GM19468 (cell line): ENCODE measurements at regions not wholly inside any gene's neighbourhood (a gene's known extent, or its start where the extent isn't known, plus 50 kb on each side); places are given as distances from the start of the nearest gene placed in this dataset.

Source experiments
- ATAC-seq: cut with Tn5 transposase; IDR thresholded peaks from one replicate; pipeline ENCODE4 v1.9.1; 2021; ENCODE audit warnings: mild to moderate bottlenecking, moderate library complexity, moderate number of reproducible peaks; ENCODE audit not compliant: unreplicated experiment; ENCODE audit errors: extremely low read depth

- ATAC-seq = no peak
Measured at GRCh38 chr10:113219446-113219845, 269.4 kb downstream of the TCF7L2 start.

DNA sequence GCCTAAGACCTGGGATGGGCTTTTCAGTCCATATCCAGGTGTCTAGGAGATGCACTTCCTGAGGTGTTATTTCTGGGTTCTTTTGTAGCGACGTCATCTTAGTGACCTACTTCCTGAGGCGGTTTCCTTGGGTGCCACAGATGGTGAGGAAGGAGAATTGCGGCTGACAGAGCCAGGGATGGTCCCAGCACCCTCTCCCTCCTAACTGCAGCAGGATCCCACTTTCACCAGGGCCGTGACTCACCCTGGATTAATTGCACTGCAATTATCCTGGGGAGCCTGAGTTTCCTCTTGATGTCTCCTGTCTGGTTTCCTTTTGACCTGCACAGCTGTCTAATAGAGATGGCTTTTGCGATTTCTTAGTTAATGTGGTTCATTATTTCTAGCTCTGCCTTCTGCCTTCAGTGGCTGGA, 271.7 kb downstream of the TCF7L2 start:
- ATAC-seq = no peak

DNA sequence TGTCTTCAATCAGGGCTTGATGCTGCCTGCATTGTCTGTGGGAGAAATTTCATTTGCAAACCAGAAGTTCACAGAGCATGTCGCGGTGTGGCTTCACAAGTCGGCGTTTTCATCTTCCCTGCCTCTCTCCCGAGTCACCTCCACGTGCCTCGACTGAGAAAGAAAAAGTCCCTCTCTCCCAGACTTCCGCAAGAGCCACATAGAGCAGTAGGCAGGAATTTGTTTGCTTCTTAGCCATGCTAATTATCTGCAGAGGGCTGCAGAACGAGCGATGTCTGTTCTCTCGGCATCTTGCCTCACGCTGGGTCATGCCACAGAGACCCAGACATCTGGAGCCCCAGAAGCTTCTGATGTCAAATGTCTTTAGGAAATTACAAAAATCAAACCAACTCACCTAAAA, 272.2 kb downstream of the TCF7L2 start:
- ATAC-seq = no peak

DNA sequence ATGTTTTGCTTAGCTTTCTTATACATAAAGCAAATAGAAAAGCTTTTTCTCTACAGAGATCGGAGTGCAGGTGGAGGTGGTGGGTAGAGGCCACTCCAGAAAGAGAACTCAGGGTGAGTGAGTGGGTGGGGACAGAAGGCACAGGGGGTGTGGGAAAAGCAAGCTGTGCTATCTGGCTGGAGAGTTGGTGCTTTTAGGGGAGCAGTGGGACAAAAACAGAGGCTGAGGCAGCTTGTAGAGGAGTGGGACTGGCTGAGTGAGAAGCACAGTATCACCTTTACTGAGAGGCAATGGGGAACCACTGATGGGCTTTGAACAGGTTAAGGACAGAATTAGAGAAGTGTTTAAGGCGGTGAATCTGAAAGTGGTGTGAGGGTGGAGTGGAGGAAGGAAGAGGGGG, 275.3 kb downstream of the TCF7L2 start:
- ATAC-seq = no peak

DNA sequence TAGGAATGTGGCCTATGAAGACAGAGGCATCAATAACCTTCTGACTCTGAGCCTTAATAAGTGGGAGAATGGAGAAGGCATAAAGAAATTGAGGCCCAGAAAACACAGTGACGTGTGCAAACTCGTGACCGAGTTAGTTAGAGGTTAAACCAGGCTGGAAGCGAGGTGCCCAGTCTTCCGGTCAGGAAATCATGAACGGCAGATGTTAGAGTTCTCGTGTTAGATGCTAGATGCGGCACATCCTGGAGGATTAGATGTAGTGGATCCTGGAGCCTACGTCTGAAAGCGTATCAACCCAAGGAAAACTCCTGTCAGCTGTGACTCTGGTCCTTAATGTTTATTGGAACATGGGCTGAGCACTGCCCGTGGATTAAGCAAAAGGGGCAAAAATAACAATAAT, 275.9 kb downstream of the TCF7L2 start:
- ATAC-seq = no peak

- no peak for ATAC-seq
Measured at GRCh38 chr10:113226399-113226798, 276.4 kb downstream of the TCF7L2 start.

DNA sequence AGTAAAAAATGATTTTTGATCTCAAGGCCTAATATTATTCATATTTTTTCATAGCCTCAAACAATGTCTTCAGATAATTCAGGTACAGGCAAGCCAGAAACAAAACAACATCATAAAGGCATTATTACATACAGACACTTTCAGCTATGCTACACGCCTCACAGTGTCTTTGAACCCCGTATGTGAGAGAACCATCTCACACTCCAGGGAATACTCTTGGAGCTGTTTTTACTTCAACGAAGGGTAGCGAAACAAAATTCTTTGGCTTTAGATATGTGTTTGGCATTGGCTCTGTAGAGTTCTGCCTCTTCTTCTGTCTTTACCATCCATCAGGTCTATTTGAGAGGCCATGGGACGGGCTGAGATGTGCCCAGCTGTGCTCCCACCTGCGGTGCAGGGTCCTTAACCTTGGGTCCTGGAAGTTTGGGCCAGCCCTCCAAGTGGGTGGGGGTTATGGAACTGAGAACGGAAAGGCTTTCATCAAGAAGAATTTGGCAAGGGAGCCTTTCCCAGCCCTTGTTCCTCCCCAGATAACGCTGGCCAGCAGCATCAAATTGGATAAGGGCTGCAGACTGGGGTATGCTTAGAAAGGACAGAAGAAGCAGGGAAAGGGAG, 276.9 kb downstream of the TCF7L2 start:
- no peak for ATAC-seq

DNA sequence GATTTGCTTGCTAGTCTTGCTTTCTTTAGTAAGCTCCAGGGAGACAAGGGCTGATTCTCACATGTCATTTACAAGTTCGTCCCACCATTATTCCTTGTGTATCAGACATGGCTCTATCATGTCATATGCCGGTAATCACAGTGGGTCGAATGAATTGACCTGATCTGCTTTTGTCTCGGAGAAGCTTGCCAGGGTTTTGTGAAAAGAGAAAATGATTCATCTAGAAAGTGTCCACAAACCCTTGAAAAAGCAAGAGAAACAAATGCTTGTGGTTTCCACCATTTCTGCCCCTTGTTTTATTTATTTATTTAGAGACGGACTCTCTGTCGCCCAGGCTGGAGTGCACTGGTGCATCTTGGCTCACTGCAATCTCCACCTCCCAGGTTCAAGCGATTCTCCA, 278.5 kb downstream of the TCF7L2 start:
- ATAC-seq = no peak

DNA sequence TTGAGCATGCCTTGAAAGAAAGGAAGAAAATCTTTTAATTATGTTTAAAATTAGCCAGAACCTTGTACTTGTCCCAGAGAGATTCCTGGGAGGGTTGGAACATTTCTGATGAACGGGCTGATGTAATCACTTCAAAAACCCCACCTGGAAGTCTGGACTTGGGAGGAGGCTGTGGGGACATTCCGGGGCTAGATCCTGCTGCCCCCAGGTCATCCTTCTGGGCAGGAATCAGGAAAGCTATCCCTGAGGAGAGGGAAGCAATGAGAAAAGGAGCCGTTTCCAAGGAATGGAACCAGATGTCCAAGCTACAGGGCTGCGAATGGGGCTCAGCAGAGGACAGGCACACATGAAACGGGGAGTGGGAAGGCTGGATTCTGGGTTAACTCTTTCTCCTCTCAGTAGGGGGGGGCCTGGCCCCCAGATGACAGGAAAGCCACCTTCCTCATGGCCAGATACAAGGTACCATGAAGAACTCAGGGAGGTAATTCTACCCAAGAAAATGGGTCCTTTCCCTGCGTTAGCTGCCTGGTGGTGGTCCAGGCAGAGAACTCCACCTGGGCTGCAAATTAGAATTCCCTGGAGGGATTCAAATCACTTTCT, 280.1 kb downstream of the TCF7L2 start:
- no peak for ATAC-seq

- no peak for ATAC-seq
Measured at GRCh38 chr10:113232928-113233511, 283.0 kb downstream of the TCF7L2 start.

GRCh38 chr10:113234481-113234880, 284.4 kb downstream of the TCF7L2 start:
- no peak for ATAC-seq

DNA sequence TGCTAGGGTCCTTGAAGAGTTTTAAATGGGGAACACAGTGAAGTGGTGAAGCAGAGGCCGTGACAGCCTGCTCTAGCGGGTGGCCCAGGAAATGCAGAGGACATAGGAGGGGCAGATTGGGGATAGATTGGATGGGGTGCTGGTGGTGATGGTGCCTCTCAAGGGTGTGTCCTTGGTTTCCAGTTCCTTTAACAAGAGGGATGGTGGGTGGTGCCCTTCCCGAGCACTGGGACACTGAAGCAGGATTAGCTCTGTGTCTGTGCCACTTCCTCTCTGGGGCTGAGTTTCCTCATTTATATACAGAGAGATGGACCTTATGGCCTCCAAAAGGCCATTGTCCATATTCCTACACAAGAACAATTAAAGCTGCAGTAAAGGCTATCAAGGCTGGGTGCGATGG, 285.5 kb downstream of the TCF7L2 start:
- ATAC-seq = no peak

GRCh38 chr10:113236998-113237397, 287.0 kb downstream of the TCF7L2 start:
- no peak for ATAC-seq

- no peak for ATAC-seq
Measured at GRCh38 chr10:113239566-113240350, 289.7 kb downstream of the TCF7L2 start.

GRCh38 chr10:113240736-113241135, 290.7 kb downstream of the TCF7L2 start:
- ATAC-seq = no peak

GRCh38 chr10:113241599-113242360, 291.7 kb downstream of the TCF7L2 start:
- no peak for ATAC-seq

DNA sequence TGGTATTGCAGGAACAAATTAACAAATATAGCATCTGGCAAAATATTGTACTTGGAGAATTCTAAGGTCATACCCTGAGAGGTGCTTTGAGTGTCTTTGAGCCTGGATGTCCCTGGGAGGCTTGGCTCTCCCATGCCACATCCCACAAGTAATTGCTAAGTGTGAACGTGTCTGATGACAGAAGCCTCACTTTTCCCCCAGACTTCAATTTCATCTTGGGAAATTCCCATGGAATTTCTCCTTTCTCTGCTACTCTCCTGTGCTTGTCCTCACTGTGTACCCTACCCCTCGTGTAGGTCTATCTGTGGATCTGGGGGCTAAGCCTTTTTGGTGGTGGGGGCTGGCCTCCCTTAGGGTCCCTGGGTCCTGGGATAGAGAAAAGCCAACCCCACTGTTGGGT, 293.3 kb downstream of the TCF7L2 start:
- ATAC-seq = no peak

GRCh38 chr10:113244750-113245149, 294.7 kb downstream of the TCF7L2 start:
- ATAC-seq = no peak

DNA sequence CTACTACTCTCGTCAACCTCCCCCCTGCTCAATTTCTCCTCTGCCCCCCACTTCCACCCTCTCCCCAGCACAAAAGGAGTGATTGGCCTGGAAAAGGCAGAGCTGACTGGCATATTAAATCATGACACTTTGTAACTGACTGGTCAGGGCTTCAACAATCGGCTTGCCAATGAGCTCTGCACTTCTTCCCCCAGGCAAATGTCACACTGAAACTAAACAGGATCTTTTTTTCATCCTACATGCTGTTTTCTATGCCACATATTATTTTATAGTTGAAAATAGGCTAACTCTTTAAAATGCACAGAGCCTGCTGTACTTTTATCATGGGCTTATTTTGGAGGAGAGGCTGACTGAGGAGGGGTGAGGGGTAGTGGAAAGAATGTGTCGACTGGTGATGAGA, 295.2 kb downstream of the TCF7L2 start:
- ATAC-seq = no peak

DNA sequence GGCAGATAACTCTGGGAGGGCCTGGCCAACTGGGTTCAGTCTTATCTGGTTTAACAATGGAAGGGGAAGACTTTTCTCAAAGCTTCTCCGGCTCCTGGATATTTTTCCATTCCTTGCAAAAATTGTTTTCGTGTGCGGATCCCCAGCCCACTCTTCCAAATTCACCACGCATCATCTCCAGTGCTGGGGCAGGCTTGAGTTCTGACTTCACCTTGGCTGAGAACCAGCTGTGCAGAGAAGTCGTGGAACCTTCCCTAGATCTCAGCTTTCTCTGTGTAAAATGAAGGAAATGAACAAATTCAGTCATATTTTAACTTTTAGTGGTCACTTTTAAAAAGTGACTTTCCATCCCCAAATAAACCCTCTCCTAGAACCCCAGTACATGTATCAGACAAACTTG, 297.0 kb downstream of the TCF7L2 start:
- no peak for ATAC-seq
